ENCODE measurements at regions not wholly inside any gene's neighbourhood (a gene's known extent, or its start where the extent isn't known, plus 50 kb on each side); places are given as distances from the start of the nearest gene placed in this dataset.

GRCh38 chr7:63087575-63088190 is 911.0 kb upstream of the ZNF722 start:
- intact Hi-C loops (cut with DNase I): no loop called here

GRCh38 chr7:63092951-63093350 is 905.7 kb upstream of the ZNF722 start:
- intact Hi-C loops (cut with DNase I): no loop called here
- no peaks in the 10 kb centered on the region for H3K9me3 ChIP-seq
- 68 to 71% methylated on average over 7 of the region's 7 CpGs for WGBS, 2 donors

More at GRCh38 chr7:63087575-63088190, 911.0 kb upstream of the ZNF722 start:
- TF ChIP-seq CTCF (IDR thresholded peaks at IDR 0.05) (no peak), POLR2A (IDR thresholded peaks at IDR 0.05) (no peak)
- no peak overlapping the region for H3K4me3 ChIP-seq (replicated peaks in 1 of 3)
- H3K36me3 ChIP-seq: no peaks in the 10 kb centered on the region
- peaks cover 6% of the 10 kb centered on the region for H3K9me3 ChIP-seq
- no peak overlapping the region for H3K27ac ChIP-seq
- no peak for DNase-seq
- H3K4me1 ChIP-seq: no peaks in the 10 kb centered on the region
- WGBS, 2 donors: 69% methylated on average over 3 of the region's 3 CpGs
- H3K27me3 ChIP-seq: no peaks in the 10 kb centered on the region

GRCh38 chr7:63093481-63093880 is 905.2 kb upstream of the ZNF722 start:
- Histone ChIP-seq H3K27me3 (no peaks in the 10 kb centered on the region), H3K9me3 (no peaks in the 10 kb centered on the region), H3K27ac (no peak overlapping the region), H3K4me3 (replicated peaks in 1 of 3) (no peak overlapping the region), H3K4me1 (no peaks in the 10 kb centered on the region), H3K36me3 (no peaks in the 10 kb centered on the region)
- DNase-seq: no peak
- WGBS, 2 donors: 56 to 86% methylated on average over 1 of the region's 1 CpG
- TF ChIP-seq POLR2A (IDR thresholded peaks at IDR 0.05) (no peak), CTCF (IDR thresholded peaks at IDR 0.05) (no peak)
- intact Hi-C loops (cut with DNase I): no loop called here

More at GRCh38 chr7:63092951-63093350, 905.7 kb upstream of the ZNF722 start:
- TF ChIP-seq CTCF (IDR thresholded peaks at IDR 0.05) (no peak), POLR2A (IDR thresholded peaks at IDR 0.05) (no peak)
- DNase-seq: no peak
- no peaks in the 10 kb centered on the region for H3K4me1 ChIP-seq
- no peaks in the 10 kb centered on the region for H3K27me3 ChIP-seq
- no peaks in the 10 kb centered on the region for H3K36me3 ChIP-seq
- no peak overlapping the region for H3K4me3 ChIP-seq (replicated peaks in 1 of 3)
- H3K27ac ChIP-seq: no peak overlapping the region

GRCh38 chr7:63096141-63096540 is 902.5 kb upstream of the ZNF722 start:
- Histone ChIP-seq H3K9me3 (no peaks in the 10 kb centered on the region), H3K4me1 (no peaks in the 10 kb centered on the region), H3K27me3 (no peaks in the 10 kb centered on the region), H3K4me3 (replicated peaks in 1 of 3) (no peak overlapping the region), H3K36me3 (no peaks in the 10 kb centered on the region), H3K27ac (no peak overlapping the region)
- WGBS, 2 donors: 70% methylated on average over 3 of the region's 3 CpGs; no CpG with 5 or more reads in 1 of the 2 donors
- intact Hi-C loops (cut with DNase I): no loop called here
- DNase-seq: no peak
- TF ChIP-seq POLR2A (IDR thresholded peaks at IDR 0.05) (no peak), CTCF (IDR thresholded peaks at IDR 0.05) (no peak)

- H3K4me1 ChIP-seq: no peaks in the 10 kb centered on the region
- no peak overlapping the region for H3K4me3 ChIP-seq (replicated peaks in 1 of 3)
- DNase-seq: no peak
- intact Hi-C loops (cut with DNase I): no loop called here
- no peak overlapping the region for H3K27ac ChIP-seq
- H3K36me3 ChIP-seq: no peaks in the 10 kb centered on the region
- WGBS, 2 donors: 70 to 75% methylated on average over 4 of the region's 4 CpGs
- no peaks in the 10 kb centered on the region for H3K27me3 ChIP-seq
- H3K9me3 ChIP-seq: no peaks in the 10 kb centered on the region
- no peak for TF ChIP-seq CTCF (IDR thresholded peaks at IDR 0.05)
These were observed 894.0 kb upstream of the ZNF722 start for GRCh38 chr7:63104666-63105065.
